GM12872 (cell line): ENCODE measurements at regions not wholly inside any gene's neighbourhood (a gene's known extent, or its start where the extent isn't known, plus 50 kb on each side); places are given as distances from the start of the nearest gene placed in this dataset.

Experiments used
- CTCF ChIP-seq: IDR thresholded peaks from 3 replicates; pipeline ENCODE4 v1.5.1; 2011; ENCODE audit warnings: low read depth, mild to moderate bottlenecking, low read length, moderate library complexity; ENCODE audit not compliant: insufficient read depth

GRCh38 chr9:78905986-78906755 lies 609.2 kb downstream of the PSAT1 start:
- TF ChIP-seq CTCF, result no peak

- no peak for TF ChIP-seq CTCF
These were observed 612.6 kb downstream of the PSAT1 start for GRCh38 chr9:78909566-78909965.

- TF ChIP-seq CTCF, result no peak
These were observed 622.1 kb downstream of the PSAT1 start for GRCh38 chr9:78918976-78919375.

GRCh38 chr9:78919701-78920100 lies 622.8 kb downstream of the PSAT1 start:
- TF ChIP-seq CTCF, result no peak

- no peak for TF ChIP-seq CTCF
These were observed 624.4 kb downstream of the PSAT1 start for GRCh38 chr9:78921341-78921740.

- TF ChIP-seq CTCF, result no peak
These were observed 627.2 kb downstream of the PSAT1 start for GRCh38 chr9:78923966-78924659.

GRCh38 chr9:78927099-78927940 lies 630.4 kb downstream of the PSAT1 start:
- no peak for TF ChIP-seq CTCF
